Superior temporal gyrus (tissue), 1 donor: ENCODE measurements at regions not wholly inside any gene's neighbourhood (a gene's known extent, or its start where the extent isn't known, plus 50 kb on each side); places are given as distances from the start of the nearest gene placed in this dataset.
A peak's percentile ranks its signal among the peaks of the same experiment; 100 is the strongest.

Source experiments
- DNase-seq: peaks from one replicate; pipeline ENCODE4 v3.0.0-alpha.2; 2016; ENCODE audit errors: extremely low spot score

DNA sequence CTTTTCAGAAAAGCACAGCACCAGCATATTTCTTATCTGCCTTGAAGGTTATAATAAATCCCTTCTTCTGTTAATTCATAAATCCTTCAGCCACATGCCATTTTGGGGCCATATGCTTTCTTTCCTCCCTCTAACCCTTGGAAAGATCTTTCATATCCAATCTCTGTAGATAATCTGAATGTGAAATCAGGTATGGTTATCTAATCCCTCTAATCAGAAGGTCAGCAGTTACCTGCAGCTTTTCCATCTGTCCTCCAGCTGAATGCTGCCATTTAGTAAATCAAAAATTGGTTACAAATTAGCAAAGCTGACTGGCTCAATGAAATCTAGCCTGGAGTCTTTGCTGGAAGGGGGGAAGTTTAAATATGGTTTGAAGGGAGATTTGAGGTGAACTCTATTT is 230.5 kb downstream of the PIK3C3 start:
- DNase-seq, result no peak

DNA sequence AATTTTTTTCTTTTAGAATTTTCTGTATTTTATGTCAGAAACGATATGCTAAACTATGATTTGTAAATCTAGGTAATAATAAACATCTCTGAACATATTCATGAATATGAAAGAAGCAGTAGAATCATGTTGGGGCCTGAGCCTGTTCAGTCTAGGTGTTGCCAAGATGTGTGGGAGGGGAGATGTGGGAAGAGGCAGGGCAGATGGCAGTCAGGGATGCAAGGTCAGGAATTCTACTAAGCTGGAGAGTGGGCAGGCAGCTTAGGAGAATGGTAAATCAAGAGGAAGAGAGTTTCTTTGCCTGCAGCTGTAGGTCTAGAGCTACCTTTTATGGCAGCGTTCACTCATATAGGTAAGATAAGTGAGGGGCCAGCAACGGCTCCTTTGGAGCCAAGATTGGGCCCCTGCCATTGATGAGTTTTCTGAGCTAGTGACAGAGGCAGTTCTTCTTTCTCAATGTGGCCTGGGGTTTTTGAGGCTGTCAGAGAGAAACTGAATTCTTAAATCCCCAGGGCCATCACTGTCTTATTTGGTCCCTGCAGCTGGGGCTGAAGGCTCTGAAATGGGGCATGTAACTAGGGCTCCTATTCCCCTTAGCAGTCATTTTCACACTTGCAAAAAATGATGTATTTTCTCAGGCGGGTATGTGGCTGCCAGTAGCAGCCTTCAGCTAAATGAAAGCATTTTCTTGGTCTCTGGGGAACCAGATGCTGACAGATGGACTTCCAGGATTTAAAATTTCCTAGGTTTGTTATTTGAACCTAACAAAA is 232.8 kb downstream of the PIK3C3 start:
- DNase-seq, result no peak

DNA sequence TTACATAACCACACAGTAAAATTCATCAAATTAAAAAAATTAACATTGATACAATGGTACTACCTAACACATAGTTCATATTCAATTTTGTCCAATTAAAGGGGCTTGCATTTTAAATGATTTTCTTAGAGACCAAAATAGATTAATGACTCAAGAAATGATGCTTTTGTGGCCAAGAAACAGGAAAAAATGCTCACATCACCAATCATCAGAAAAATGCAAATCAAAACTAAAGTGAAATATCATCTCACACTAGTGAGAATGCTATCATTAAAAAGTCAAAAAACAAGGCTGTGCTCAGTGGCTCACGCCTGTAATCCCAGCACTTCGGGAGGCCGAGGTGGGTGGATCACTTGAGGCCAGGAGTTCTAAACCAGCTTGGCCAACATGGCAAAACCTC is 235.6 kb downstream of the PIK3C3 start:
- DNase-seq, result no peak

DNA sequence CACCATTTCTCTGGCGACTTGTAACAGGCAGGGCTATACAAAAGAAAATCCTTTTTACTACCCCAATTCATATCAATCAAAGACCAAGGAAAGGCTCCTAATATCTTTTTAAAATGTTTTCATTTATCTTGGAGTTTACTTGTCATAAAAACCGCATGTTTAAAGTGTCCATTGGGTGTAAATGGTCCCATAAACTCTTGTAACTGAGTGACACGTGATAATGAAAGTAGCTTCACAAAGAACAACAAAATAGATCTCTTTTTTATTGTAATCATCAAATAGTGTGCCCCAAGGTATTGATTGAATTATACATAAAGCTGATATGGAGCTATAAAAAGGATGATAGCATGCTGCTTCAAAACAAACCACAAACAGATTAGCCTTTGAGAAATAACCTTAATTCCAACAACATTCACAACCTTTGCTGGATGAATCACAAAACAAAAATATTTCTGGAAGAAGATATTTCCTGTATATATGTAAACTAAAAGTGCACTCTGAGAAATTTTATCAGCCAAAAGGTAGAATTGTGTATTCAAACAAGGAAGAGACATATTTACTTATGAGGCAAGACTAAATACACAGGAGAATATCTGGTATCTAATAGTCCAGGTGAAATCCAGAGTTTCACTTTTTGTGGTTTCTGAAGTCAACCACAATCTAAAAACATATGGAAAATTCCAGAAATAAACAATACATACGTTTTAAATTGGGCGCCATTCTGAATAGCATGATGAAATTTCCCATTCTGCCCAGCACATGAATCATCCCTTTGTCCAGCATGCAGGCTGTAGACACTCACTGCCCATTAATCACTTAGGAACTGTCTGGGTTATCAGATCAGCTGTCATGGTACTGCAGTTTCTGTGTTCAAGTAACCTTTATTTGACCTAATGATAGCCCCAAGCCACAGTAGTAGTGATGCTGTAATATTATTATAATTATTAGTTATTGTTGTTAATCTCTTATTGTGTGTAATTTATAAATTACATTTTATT is 237.5 kb downstream of the PIK3C3 start:
- peak; percentile 45 for DNase-seq

DNA sequence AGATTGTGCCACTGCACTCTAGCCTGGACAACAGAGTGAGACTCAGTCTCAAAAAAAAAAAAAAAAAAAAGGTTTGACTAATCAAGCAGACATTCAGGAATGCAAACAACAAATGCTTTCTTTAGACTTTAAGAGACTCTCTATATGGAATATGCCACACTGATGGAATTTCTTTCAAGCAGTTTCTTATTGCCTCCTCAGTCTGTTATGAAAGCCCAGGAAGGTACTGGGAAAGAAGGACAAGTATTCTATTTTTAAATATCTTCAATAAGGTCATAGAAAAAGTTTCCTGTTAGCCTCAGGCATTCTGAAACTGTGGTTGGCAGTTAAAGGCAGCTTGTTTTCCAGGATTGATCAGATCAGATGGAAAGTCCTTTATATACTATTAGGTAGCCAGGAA is 241.6 kb downstream of the PIK3C3 start:
- no peak for DNase-seq

DNA sequence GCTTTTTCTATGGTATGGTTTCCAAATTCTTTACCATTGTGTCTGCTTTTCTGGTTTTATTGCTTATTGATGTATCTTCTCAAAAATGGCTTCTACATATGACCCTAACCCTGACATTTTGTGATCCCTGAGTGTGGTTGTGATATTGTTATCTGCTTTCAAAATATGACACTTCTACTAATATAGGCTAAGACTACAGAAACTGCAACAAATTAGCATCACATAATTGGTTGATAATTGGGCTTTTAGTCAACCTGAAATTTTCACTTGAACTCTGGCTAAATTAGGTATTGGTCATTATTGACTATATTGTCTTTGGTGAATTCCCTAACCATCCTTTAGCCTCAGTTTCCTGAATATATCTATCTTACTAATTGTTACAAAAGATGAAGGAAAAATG is 246.1 kb downstream of the PIK3C3 start:
- DNase-seq, result no peak

DNA sequence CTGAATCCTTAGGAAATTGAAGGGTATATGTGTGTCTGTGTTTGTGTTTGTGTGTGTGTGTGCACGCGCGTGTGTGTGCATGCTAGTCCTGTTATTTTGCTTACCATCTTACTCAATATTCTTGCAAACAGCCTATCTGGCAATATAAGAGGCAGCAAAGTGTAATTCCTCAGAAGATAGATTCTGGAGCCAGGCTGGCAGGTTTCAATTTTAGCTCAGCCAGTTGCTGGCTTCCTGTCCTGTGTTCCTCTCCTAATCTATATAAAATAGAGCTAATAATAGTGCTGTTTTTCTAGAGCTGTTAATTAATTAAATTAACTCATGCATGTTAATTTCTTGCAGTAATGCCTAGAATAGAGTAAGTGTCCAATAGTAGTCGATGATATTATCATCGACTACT is 256.2 kb downstream of the PIK3C3 start:
- no peak for DNase-seq

DNA sequence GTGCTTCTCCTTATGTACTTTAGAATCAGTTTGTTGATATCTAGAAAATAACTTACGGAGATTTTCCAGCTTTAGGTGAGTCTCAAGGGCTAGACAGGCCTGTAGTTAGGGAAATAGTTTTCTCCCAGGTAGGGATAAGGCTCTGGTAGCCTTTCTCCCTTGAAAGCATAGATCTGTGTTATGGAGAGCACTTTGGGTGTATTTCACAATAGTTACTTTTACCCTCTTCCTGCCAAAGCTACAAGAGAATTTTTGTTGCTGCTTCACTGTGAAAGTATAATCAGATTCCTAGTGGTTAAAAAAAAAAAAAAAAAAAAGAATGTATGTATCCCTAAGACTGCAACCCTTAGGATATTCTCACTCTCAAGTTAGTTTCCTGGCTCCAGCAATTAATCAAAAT is 267.5 kb downstream of the PIK3C3 start:
- no peak for DNase-seq

DNA sequence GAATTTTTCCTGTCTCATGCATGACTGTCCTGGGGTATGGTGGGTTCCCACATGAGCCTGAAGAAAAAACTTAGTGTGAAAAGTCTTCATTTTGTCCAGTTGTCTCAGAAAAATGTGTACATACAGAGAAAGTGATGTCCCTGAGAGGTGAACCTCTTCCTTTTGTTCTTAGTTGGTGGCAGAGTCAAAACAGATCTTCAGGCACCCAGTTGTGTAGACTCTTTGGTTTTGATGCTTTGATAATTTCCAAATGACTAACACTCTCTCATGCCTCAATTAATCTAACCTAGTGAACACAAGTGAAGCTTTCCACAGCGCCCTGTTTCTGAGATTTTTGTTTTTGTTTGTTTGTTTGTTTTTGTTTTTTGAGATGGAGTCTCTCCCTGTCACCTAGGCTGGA is 273.5 kb downstream of the PIK3C3 start:
- no peak for DNase-seq

DNA sequence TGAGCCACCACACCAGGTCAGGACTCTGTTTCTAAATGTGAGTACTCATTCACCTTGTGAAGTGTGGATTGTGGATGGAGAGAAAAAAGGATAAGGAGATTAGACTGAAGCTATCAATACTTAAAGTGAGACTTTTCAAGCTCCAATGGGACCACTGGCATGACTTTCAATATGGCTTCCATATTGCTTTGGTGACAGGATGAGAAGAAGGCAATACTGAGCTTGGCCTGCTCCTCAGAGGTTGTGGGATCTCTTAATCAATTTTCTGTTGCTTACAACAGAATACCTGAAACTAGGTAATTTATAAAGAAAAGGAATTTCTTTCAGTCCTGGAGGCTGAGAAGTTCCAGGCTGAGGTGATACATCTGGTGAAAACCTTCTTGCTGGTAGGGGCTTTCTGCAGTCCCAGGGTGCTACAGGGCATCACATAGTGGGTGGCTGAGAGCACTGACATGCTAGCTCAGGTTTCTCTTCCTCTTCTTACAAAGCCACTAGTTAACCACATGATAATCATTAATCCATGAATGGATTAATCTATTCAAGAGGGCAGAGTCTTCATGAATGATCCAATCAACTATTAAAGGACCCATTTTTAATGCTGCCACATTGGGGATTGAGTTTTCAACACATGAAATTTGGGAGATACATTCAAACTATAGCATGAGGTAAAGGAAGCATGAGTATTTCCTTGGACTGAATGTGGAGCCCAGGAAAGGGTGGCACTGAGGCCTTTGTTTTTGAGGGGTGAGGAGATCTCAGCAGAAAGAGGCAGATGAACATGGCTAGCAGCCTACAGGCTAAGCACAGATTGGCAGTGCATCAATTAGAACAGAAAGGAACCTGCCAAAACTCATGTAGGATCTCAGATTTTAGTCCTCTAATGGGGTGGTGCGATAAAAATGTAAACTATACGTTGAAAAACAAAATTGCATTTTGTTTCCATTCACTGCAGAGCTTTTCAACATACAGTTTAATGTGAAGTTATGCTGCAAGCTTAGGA is 274.5 kb downstream of the PIK3C3 start:
- no peak for DNase-seq

DNA sequence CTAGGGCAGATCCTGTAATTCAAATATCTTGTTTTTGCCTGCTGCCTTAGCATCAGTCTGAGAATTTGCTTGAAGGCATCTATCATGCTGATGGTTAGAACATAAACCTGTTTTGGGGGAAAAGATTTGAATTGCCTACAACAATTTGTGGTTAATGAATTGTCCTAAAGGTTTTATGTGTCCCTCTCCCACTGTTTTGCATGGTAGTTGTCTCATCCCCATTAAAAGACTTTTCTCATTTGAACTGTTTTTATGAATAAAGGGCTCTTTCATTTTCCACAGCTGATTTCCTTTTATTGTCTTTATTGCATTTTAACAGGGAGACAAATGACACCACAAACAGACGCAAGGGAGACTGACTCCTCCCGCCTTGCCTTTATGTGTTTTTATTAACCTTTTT is 275.6 kb downstream of the PIK3C3 start:
- DNase-seq, result no peak

DNA sequence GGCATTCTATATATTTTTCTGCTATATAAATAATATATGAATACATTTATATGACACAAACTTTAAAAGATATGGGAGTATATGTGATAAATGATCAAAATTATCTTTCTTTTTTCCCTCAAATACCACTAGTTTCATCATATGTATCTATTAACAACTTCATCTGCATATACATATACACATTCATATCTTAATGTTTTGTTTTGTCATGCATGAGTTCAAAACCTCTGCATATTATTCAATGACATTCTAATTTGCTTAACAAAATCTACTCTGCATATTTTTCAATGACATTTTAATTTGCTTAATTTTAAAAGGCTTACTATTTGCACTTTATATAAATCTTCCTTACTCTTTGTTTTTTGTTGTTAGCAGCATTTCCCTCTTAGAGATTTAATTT is 276.2 kb downstream of the PIK3C3 start:
- no peak for DNase-seq

DNA sequence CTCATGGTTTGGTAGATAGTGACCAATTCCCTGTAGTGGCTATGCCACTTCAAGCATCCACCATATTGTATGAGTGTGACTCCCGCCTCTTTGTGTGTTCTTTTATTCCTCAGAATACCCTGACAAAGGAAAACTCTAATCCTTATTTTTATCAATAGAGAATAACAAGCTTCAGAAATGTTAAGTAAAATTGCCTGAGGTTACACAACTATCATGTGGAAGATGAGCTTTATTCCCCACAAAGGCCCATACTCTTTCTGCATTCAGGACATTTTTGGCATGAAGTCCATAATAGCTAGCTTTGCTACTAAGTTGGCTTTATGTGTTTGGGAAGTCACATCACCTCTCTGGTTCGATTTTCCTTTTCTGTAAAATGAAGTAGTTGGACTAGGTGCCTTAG is 276.8 kb downstream of the PIK3C3 start:
- DNase-seq, result no peak

DNA sequence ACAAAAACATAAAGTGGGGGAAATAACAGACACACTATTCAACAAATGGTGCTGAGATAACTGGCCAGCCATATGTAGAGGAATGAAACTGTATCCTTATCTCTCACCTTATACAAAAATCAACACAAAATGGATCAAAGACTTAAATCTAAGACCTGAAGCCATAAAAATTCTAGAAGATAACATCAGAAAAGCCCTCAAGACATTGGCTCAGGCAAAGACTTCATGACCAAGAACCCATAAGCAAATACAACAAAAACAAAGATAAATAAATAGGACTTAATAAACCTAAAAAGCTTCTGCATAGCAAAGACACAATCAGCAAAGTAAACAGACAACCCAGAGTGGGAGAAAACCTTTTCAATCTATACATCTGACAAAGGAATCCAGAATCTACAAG is 278.9 kb downstream of the PIK3C3 start:
- no peak for DNase-seq

DNA sequence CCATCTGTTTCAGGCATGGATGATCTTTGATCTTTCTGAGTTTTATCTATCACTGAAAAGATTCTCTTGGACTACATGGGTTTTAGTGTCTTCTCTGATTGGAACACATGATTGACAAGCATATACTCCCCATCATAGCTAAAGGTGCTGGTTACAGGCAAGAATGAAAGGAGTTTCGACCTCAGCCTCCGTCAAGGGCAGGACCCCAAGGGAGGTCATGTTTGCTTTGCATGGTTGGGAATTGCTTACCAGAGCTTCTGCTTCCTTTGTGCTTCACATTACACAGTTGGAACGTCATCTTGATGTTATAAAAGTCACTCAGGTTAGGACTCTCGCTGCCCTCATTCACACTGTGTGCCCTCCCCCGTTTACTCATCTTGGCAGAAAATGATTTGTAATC is 287.7 kb downstream of the PIK3C3 start:
- no peak for DNase-seq

DNA sequence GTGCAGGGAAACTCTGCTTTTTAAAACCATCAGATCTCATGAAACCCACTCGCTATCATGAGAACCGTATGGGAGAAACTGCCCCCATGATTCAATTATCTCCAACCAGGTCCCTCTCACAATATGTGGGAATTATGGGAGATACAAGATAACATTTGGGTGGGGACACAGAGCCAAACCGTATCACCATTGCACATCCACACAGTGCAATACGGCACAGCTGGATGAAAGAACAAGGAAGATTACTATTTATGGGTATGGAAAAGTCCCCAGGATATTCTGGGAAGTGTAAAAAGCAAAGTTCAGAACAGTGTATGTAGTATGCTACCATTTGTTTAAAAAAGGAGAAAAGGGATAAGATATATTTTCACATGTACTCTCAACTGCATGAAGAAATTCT is 290.1 kb downstream of the PIK3C3 start:
- no peak for DNase-seq

DNA sequence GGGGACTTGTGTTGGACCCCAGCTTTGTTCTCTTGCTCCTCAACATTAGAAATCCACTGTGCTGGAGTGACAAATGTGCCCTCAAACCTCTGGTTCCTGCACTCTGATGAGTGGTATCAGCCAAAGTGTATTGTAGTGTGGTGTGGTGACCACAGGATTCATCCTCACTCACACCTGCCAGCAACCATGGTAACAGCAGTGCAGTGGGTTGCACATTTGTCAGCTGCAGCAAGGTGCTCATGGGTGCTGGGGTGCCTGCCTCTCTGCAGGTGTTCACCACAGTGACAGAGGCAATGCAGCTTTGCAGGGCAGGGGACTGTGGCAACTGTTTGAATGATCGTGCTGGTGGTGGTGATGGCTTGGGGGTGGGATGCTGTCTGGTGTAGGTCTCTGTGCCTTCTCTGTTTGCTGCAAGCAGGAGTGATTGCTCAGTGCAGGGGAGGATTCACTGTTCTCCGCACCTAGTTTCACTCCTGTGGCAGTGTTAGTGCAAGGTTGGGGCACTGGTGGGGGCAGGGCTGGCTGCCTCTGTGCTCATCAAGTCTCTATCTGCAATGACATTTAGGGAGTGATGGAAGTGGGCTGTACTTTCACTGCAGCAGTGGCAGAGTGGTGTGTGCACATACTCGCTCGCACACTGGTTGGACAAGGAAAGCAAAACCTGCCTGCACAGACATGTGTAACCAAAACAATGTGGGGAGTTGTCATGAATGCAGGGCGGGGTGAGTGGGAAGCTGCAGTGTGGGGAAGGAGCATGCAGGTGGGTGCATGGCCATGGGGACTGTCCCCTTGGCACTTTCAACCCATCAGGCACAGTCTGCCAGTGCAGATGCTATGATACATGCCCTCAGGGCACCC is 301.1 kb downstream of the PIK3C3 start:
- DNase-seq, result no peak

DNA sequence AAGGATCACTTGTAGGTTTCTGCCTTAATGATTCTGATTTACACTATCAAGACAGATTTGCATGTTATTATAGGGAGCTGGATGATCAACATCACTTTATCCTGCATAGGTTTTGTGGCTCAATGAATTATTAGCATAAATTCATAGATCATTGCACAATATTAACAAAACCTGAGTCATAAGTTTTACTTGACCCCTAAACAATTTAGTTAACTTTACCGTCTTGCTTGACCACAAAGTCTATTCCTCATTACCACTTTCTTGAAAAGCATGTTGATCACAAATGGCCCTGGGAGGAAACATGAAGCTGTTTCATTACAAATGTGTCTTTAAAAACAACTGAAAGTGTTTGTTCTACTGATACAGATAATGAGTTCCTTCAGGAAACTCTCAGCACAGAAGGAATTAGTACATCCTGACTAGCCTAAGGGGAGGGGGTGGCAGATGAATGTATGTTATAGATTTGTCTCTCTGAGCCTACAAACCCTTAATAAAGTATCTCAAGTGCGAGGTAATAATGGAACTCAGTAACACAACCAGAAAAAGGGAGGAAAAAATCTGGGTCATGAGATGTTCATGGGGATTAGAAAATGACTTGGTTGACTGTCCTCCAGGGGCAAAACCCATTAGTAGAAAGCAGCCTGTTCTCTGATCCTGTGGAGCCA is 303.4 kb downstream of the PIK3C3 start:
- DNase-seq, result no peak

DNA sequence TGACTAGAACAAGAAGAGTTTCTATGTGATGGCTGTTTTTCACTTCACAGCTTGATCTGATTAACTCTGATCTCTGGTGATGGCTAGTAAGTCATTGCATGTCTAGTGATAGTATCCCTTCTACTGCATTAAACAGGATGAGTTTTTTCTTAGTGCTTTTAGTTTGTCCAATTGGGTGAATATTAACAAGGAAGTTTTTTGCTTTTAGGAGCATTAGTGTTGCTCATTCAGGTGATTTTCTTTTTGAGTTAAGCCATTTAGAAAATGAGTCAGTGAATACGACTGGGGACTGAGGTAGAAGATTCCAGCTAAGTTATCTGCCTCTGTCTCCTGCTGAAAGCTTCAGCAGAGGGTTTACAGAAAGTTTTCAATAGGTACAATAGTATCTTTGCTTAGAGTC is 306.7 kb downstream of the PIK3C3 start:
- DNase-seq, result no peak

DNA sequence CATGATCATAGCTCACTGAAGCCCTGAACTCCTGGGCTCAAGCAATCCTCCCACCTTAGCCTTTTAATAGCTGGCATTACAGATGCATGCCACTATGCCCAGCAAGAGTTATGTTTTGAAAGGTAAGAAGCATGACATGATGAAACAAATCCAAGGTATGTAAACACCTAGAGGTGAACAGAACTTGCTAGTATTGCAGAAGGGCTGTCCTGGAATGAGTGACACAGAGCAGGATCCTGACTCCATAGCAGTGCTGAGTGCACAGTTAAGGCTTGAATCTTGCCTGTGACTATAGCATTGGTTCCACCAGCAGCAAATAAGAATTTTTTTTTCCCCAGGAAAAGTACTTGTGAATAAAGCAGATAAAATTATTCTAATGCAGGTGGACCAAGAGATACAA is 309.5 kb downstream of the PIK3C3 start:
- DNase-seq, result no peak
